H9 (cell line): ENCODE measurements at regions not wholly inside any gene's neighbourhood (a gene's known extent, or its start where the extent isn't known, plus 50 kb on each side); places are given as distances from the start of the nearest gene placed in this dataset.
A peak's percentile ranks its signal among the peaks of the same experiment; 100 is the strongest.

Source experiments
- DNase-seq: peaks from one replicate; pipeline ENCODE4 v3.0.0-alpha.2; 2017
- H2AFZ ChIP-seq: one replicate; pipeline ENCODE4 v1.6.1; 2013; ENCODE audit warnings: mild to moderate bottlenecking, low read length, control low read depth, moderate library complexity
- H2AK5ac ChIP-seq: 2 replicates; pipeline ENCODE4 v1.6.1; 2013; ENCODE audit warnings: low read length, control low read depth, mixed read lengths; ENCODE audit not compliant: insufficient read length
- H2BK120ac ChIP-seq: one replicate; pipeline ENCODE4 v1.6.1; 2013; ENCODE audit warnings: low read depth, mild to moderate bottlenecking, low read length, control low read depth, inconsistent platforms; ENCODE audit not compliant: poor library complexity, severe bottlenecking
- H2BK12ac ChIP-seq: 2 replicates; pipeline ENCODE4 v1.6.1; 2013; ENCODE audit warnings: low read length, control low read depth, mixed read lengths, low read depth; ENCODE audit not compliant: insufficient read length
- H2BK15ac ChIP-seq: 2 replicates; pipeline ENCODE4 v1.6.1; 2013; ENCODE audit warnings: low read depth, low read length, control low read depth
- H2BK20ac ChIP-seq: one replicate; pipeline ENCODE4 v1.6.1; 2013; ENCODE audit warnings: low read depth, mild to moderate bottlenecking, low read length, control low read depth, inconsistent platforms; ENCODE audit not compliant: poor library complexity, severe bottlenecking
- H2BK5ac ChIP-seq: 2 replicates; pipeline ENCODE4 v1.6.1; 2013; ENCODE audit warnings: low read length, control low read depth, mixed read lengths; ENCODE audit not compliant: insufficient read length
- H3K14ac ChIP-seq: 2 replicates; pipeline ENCODE4 v1.6.1; 2013; ENCODE audit warnings: low read length, control low read depth; ENCODE audit not compliant: insufficient read depth
- H3K18ac ChIP-seq: 2 replicates; pipeline ENCODE4 v1.6.1; 2013; ENCODE audit warnings: low read depth, mild to moderate bottlenecking, mixed read lengths, low read length, control low read depth; ENCODE audit not compliant: insufficient read length
- H3K23ac ChIP-seq: 2 replicates; pipeline ENCODE4 v1.6.1; 2013; ENCODE audit warnings: low read length, control low read depth, mixed read lengths, low read depth; ENCODE audit not compliant: insufficient read length
- H3K23me2 ChIP-seq: 2 replicates; pipeline ENCODE4 v1.6.1; 2013; ENCODE audit warnings: low read depth, mild to moderate bottlenecking, mixed read lengths, low read length, control low read depth; ENCODE audit not compliant: insufficient read length, poor library complexity, severe bottlenecking
- H3K27ac ChIP-seq: 2 replicates; pipeline ENCODE4 v1.5.1; 2013; ENCODE audit warnings: low read length, control low read depth, mixed read lengths, low read depth; ENCODE audit not compliant: insufficient read length
- H3K27me3 ChIP-seq: 2 replicates; pipeline ENCODE4 v1.6.1; 2013; ENCODE audit warnings: low read length, control low read depth, inconsistent platforms; ENCODE audit not compliant: insufficient read depth
- H3K4ac ChIP-seq: 2 replicates; pipeline ENCODE4 v1.6.1; 2013; ENCODE audit warnings: low read depth, mild to moderate bottlenecking, control low read depth, inconsistent platforms, low read length, moderate library complexity
- H3K4me1 ChIP-seq: 2 replicates; pipeline ENCODE4 v1.6.1; 2013; ENCODE audit warnings: low read length, control low read depth, inconsistent platforms; ENCODE audit not compliant: insufficient read depth
- H3K4me2 ChIP-seq: 2 replicates; pipeline ENCODE4 v1.6.1; 2013; ENCODE audit warnings: low read length, control low read depth, mixed read lengths; ENCODE audit not compliant: insufficient read length, insufficient read depth
- H3K56ac ChIP-seq: 2 replicates; pipeline ENCODE4 v1.6.1; 2013; ENCODE audit warnings: low read depth, mild to moderate bottlenecking, mixed read lengths, low read length, control low read depth; ENCODE audit not compliant: insufficient read length
- H3K79me1 ChIP-seq: 2 replicates; pipeline ENCODE4 v1.6.1; 2013; ENCODE audit warnings: low read depth, mild to moderate bottlenecking, moderate library complexity, low read length, control low read depth, inconsistent platforms; ENCODE audit not compliant: insufficient read depth, poor library complexity, severe bottlenecking
- H3K79me2 ChIP-seq: 2 replicates; pipeline ENCODE4 v1.6.1; 2013; ENCODE audit warnings: low read length, control low read depth, inconsistent platforms; ENCODE audit not compliant: insufficient read depth
- H3K9ac ChIP-seq: 2 replicates; pipeline ENCODE4 v1.6.1; 2013; ENCODE audit warnings: low read length, control low read depth, mixed read lengths; ENCODE audit not compliant: insufficient read length; ENCODE audit errors: extremely low read depth
- H3K9me3 ChIP-seq: one replicate; pipeline ENCODE4 v1.6.1; 2013; ENCODE audit warnings: low read depth, low read length, inconsistent platforms; ENCODE audit not compliant: control insufficient read depth
- H3T11ph ChIP-seq: one replicate; pipeline ENCODE4 v1.6.1; 2013; ENCODE audit warnings: mild to moderate bottlenecking, low read length, control low read depth, inconsistent platforms
- H4K20me1 ChIP-seq: one replicate; pipeline ENCODE4 v1.6.1; 2013; ENCODE audit not compliant: control insufficient read depth, insufficient read length, insufficient read depth
- H4K5ac ChIP-seq: 2 replicates; pipeline ENCODE4 v1.6.1; 2013; ENCODE audit warnings: low read depth, mild to moderate bottlenecking, mixed read lengths, low read length, control low read depth; ENCODE audit not compliant: insufficient read length
- H4K8ac ChIP-seq: replicated peaks from 2 replicates; pipeline ENCODE4 v1.6.1; 2013; ENCODE audit warnings: low read length, control low read depth, mixed read lengths, low read depth; ENCODE audit not compliant: insufficient read length
- H4K91ac ChIP-seq: 2 replicates; pipeline ENCODE4 v1.6.1; 2013; ENCODE audit warnings: low read depth, mild to moderate bottlenecking, moderate library complexity, mixed read lengths, low read length, control low read depth; ENCODE audit not compliant: insufficient read length
- H3K27ac Mint-ChIP-seq, 3 experiments: 2 replicates in 2 of 3; 3 replicates in 1 of 3; pipeline ENCODE4 v1.8.0; 2020 to 2021; ENCODE audit warnings: mixed read lengths in 3 of 3, mild to moderate bottlenecking in 1 of 3, moderate library complexity in 1 of 3
- H3K27me3 Mint-ChIP-seq: 2 replicates; pipeline ENCODE4 v1.8.0; 2021; ENCODE audit warnings: low read depth, mild to moderate bottlenecking, moderate library complexity, mixed read lengths
- H3K36me3 Mint-ChIP-seq, 3 experiments: 2 replicates in 2 of 3; 3 replicates in 1 of 3; pipeline ENCODE4 v1.8.0; 2020 to 2021; ENCODE audit warnings: low read depth in 3 of 3, mixed read lengths in 3 of 3; ENCODE audit not compliant: insufficient read depth in 1 of 3
- H3K4me1 Mint-ChIP-seq, 2 experiments: 2 replicates each; pipeline ENCODE4 v1.8.0; 2020; ENCODE audit warnings: mixed read lengths in 2 of 2
- H3K4me3 Mint-ChIP-seq, 2 experiments: 2 replicates in 1 of 2; 3 replicates in 1 of 2; pipeline ENCODE4 v1.8.0; 2020 to 2021; ENCODE audit warnings: mild to moderate bottlenecking in 2 of 2, mixed read lengths in 2 of 2, moderate library complexity in 1 of 2
- H3K9me3 Mint-ChIP-seq, 2 experiments: 2 replicates in 1 of 2; 3 replicates in 1 of 2; pipeline ENCODE4 v1.8.0; 2020; ENCODE audit warnings: mild to moderate bottlenecking in 2 of 2, mixed read lengths in 2 of 2, moderate library complexity in 1 of 2
- WGBS: extraction: QIAGEN DNeasy Blood & Tissue Kit; methylation state at CpG from one replicate; pipeline ENCODE4 v1.1.7; 2013; ENCODE audit warnings: missing lambda C conversion rate, low lambda C conversion rate, mixed read lengths; ENCODE audit not compliant: insufficient read length; ENCODE audit errors: extremely low coverage; 5-methylcytosine and 5-hydroxymethylcytosine counted together
- TF ChIP-seq, protein P1 (sequence below): fragments of 200-600 bp; sonication (generic); conservative IDR thresholded peaks from 3 replicates; pipeline ENCODE4 v1.8.0; 2021; ENCODE audit warnings: antibody characterized with exemption, mild to moderate bottlenecking

DNA sequence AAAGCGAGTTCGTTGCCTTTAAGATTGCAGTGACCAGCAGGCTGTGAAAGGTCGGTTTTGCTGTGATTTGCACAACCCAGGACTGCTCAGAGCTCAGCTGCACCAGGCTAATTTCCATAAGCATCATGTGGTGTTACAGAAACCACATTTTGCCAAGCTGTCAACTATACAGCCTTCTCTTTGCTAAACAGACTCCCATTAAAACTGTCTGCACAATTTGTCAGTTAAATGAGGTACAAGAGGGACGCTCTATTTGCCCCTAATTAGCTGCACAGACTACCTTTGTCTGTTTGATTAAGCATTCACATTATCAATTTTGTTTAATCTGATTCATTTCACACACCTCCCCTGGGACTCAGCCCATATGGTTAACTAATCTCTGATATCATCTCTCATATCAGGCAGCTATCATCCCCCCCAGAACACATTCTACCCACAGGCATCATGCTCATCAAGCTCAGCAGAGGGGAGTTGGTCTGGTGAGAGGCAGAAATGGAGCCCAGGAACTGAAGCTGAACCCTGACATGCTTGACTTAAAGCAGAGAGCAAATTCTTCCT is 62.1 kb downstream of the OLIG3 start:
- H3K9ac ChIP-seq: no peak overlapping the region
- no CpG with 5 or more reads among the region's 4 CpGs for WGBS
- 0 out of 2 replicates have a peak, but pooled peaks cover 2% of the 10 kb centered on the region for H3K27me3 ChIP-seq

More for the DNA sequence above, 62.1 kb downstream of the OLIG3 start:
- Histone ChIP-seq H3K4ac (no peak overlapping the region), H3K27ac (no peak overlapping the region), H2BK5ac (no peak overlapping the region), H3T11ph (no peak overlapping the region), H2BK15ac (no peak overlapping the region), H3K79me2 (no peaks in the 10 kb centered on the region), H4K8ac (no peak overlapping the region), H2BK20ac (no peak overlapping the region), H3K4me2 (no peak overlapping the region), H3K23ac (no peak overlapping the region), H3K18ac (no peak overlapping the region), H4K20me1 (no peaks in the 10 kb centered on the region), H3K56ac (no peak overlapping the region), H3K23me2 (no peaks in the 10 kb centered on the region), H2AFZ (no peak overlapping the region), H3K79me1 (no peaks in the 10 kb centered on the region), H2BK120ac (no peak overlapping the region), H4K5ac (peak overlapping the region; percentile 17), H3K14ac (no peak overlapping the region), H4K91ac (no peak overlapping the region), H2BK12ac (no peak overlapping the region), H3K4me1 (no peaks in the 10 kb centered on the region), H2AK5ac (no peak overlapping the region), H3K9me3 (no peaks in the 10 kb centered on the region)
- Mint-ChIP-seq H3K27ac (no peak overlapping the region), H3K36me3 (no peaks in the 10 kb centered on the region), H3K27me3 (no peaks in the 10 kb centered on the region), H3K4me3 (no peak overlapping the region), H3K4me1 (peaks cover 0 to 1% of the 10 kb centered on the region in 2 experiments; a peak in 1 of 4 replicates), H3K9me3 (no peaks in the 10 kb centered on the region)
- TF ChIP-seq, protein P1, sequence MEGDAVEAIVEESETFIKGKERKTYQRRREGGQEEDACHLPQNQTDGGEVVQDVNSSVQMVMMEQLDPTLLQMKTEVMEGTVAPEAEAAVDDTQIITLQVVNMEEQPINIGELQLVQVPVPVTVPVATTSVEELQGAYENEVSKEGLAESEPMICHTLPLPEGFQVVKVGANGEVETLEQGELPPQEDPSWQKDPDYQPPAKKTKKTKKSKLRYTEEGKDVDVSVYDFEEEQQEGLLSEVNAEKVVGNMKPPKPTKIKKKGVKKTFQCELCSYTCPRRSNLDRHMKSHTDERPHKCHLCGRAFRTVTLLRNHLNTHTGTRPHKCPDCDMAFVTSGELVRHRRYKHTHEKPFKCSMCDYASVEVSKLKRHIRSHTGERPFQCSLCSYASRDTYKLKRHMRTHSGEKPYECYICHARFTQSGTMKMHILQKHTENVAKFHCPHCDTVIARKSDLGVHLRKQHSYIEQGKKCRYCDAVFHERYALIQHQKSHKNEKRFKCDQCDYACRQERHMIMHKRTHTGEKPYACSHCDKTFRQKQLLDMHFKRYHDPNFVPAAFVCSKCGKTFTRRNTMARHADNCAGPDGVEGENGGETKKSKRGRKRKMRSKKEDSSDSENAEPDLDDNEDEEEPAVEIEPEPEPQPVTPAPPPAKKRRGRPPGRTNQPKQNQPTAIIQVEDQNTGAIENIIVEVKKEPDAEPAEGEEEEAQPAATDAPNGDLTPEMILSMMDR: no peak
- DNase-seq: no peak
